Posterior cingulate gyrus (tissue), 11 donors: ENCODE measurements at regions not wholly inside any gene's neighbourhood (a gene's known extent, or its start where the extent isn't known, plus 50 kb on each side); places are given as distances from the start of the nearest gene placed in this dataset.
"Not testable (repeated sequence)": the region's sequence is repeated elsewhere in the genome, so short reads cannot be mapped to it uniquely, and the experiment has no call there.

Experiments
- DNase-seq, 10 donors: peaks; one replicate each; pipeline versions ENCODE4 v3.0.0 to v3.0.0-alpha.2; 2020 to 2021; ENCODE audit warnings: mixed read lengths in 3 of 10
- intact Hi-C: fragments of 100-400 bp; cut with DNase I; formaldehyde crosslinking; loops from one replicate; pipeline ENCODE4 v1.15.1; 2023

DNA sequence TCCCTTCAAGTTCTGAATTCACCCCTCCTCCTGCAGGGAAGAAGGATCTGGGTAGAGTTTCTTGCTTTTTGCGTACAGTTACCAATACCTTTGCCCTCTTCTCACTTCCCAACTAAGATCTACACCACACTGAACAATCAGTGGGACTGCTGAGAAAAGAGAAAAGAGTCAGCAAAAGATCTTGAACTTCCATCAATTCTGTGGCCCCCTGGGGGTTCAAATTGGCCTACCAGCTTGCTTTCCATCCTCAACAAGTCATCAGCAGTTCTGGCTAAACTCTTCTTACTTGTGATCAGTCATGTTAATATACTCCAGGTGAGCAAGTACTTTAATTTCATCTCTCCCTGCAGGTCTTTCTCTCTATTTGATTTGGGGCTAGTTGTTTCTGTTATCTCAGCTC, 739.3 kb upstream of the LRRTM4 start:
- intact Hi-C loops: no loop called here
- DNase-seq: no peak

DNA sequence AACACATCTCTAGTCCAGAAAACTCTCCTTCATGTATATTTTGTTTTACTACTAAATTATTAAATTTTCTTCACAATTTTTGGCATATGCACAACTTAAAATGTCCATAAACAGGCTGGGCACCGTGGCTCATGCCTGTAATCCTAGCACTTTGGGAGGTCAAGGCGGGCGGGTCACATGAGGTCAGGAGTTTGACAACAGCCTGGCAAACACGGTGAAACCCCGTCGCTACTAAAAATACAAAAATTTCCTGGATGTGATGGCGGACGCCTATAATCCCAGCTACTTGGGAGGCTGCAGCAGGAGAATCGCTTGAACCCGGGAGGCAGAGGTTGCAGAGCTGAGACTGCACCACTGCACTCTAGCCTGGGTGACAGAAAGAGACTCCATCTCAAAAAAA, 739.9 kb upstream of the LRRTM4 start:
- intact Hi-C loops: not testable (repeated sequence)
- peak in 1 of 10 donors; percentile 55 for DNase-seq

DNA sequence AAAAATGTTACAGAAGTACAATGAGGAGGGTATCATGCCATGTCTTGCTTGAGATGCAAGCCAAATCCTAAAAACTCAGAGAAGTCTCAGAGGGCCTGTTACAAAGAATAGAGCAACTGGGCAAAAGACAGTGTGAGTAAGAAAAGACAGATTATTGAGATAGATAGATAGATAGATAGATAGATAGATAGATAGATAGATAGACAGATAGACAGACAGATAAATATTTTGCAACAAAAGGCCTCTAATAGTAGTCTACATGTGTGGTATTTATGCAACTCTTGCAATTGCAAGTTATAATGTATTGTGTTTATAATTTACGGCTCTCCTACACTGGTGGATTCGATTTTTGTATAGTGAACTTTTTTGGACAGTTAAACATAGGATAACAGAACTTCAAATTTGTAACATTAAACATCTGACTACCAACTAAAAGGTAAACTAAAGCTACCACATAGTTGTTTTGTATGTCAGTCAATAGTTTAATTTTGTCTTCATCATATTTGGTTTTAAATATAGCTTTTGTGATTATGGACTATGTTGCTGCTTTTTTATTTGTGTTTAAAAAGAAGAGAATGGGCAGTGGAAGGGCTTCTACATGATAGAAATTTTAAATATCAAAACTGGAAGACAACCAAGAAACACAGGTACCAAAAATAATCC, 740.7 kb upstream of the LRRTM4 start:
- intact Hi-C loops: no loop called here
- no peak for DNase-seq

DNA sequence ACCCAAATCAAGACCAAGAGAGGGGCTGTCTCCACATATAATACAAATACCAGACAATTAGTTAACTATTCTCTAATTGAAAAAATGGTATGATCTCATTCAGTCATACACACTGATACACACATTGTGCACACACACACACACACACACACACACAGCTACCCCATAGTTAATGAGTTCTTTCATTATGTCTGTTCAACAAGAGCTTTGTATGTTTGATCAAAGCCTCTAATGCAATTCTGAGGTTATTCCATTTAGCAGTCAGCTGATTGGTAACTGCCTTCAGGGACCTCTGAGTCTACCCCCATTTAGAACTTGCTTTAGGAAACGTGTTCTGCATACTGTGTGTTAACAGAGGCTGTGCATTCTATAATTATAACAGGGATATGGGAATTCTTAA, 741.4 kb upstream of the LRRTM4 start:
- intact Hi-C loops: no loop called here
- DNase-seq: peak in 5 of 10 donors; percentile 7 to 57 (median 43)

DNA sequence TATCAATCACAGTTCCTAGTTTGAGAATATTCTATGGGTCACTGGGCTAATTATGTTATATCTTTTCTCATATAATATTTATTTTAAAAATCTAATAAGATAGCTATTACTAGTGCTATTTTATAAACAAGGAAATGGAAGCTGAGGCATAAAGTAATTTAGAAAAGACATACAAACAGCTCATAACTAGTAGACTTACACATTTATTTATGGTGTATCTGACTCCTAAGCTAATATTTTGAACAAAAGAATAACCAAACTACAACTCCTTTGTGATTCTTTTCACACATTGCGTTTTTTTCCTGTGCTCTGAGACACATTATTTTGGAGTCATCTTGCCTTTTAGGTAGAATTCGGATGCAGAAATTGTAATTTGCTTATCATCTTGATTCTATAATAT, 742.0 kb upstream of the LRRTM4 start:
- no peak for DNase-seq
- intact Hi-C loops: no loop called here

DNA sequence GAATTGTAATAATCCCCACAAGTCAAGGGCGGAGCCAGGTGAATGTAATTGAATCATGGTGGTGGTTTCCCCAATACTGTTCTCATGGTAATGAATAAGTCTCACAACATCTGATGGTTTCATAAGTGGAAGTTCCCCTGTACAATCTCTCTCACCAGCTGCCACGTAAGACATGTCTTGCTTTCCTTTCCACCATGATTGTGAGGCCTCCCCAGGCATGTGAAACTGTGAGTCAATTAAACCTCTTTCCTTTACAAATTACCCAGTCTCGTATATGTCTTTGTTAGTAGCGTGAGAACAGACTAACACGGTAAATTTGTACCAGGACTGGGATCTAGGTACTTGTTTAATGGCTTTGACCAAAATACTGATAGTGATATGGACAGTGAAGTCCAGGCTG, 744.3 kb upstream of the REG3G start:
- intact Hi-C loops: no loop called here
- no peak for DNase-seq

DNA sequence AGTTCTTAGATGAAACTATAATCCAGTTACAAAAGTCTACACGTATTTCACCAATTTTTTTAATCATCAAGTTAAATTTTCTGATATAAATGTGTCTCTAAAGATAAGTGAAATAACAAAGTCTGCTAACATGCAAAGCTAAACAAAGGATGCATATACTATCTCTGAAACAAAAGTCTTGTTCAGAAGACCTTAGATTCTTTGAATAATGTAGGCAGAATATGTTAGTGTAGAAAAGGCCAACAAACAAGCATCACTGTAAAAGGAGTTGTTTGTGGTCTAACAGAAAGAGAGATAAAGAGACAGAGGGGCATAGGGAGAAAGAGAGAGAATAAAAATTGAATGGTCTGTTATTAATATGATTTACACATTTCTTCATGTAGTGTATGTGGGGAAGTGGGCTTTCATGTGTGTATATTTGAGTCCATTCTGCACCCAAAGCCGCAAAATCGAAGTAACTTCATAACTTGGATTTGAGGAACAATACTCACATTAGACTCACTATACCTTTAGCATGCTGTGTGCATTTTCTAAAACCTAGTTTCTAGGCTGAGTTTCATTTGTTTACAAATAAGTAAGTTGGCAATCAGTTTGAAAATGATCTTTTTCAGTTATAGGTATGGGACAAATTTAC, 734.8 kb upstream of the REG3G start:
- DNase-seq: no peak
- intact Hi-C loops: no loop called here

DNA sequence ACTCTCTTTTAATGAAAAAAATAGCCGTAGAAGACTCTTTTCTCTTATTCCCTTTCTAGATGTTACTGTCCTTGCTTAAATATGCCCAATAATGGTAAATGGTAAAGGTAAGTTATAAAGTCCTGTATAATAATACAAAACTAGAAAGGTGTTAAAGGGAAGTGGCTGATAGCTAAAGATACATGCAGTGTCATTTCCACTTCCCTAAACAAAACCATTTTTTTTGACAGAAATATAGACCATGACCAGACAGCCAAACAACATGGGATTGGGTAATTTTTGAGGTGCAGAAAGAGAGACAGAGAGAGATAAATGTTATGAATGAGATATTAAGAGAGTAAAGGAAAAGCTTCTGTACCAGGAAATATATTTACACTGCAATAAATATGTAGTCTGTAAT, 731.7 kb upstream of the REG3G start:
- no peak for DNase-seq
- intact Hi-C loops: no loop called here

DNA sequence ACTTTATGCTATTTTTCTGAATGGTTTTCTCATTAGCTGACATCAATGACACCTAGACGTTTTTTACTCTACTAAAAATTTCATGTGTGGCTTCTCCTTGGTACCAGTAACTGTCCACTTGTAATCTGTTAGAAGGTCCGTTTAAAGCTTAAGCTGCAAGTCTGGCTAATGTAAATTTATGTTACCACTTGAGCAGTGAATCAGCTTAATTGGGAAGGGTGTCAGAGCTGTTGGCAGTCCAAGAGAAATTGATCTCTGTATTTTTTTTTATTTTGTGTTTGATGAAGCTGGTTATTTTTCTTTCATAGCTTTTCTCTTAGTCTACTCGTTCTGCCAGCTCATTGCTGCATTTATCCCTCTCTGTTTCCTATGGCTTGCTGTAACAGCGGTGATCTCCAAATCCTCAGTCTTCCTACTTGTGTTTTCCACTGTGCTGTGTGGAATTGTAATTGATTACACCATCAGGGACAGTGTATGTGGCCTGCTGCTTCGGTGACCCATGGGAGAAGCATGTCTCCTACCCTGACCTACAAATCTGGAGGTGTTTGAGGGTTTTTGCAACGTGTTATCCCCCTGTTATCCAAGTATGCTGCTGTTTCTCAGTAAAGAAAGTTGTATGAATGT, 724.2 kb upstream of the REG3G start:
- DNase-seq: no peak
- intact Hi-C loops: no loop called here

DNA sequence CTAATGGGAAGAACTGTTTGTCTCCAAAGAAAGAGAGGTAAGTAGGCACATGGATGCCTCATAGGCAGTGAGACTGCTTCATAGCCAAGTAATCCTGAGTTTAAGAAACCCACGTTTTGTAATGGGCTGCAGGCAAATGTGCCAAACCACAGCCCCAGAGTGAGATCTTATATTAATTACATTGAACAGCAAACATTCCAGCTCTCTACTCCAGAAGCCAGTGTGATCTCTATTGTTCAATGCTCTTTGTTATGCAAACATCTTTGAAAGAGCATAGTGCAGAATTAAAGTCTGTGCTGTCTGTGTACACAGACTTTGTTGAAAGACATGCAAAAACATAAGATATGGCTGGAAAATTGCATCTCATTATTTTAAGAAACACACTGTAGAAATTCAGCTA, 720.8 kb upstream of the REG3G start:
- DNase-seq: no peak
- intact Hi-C loops: no loop called here

DNA sequence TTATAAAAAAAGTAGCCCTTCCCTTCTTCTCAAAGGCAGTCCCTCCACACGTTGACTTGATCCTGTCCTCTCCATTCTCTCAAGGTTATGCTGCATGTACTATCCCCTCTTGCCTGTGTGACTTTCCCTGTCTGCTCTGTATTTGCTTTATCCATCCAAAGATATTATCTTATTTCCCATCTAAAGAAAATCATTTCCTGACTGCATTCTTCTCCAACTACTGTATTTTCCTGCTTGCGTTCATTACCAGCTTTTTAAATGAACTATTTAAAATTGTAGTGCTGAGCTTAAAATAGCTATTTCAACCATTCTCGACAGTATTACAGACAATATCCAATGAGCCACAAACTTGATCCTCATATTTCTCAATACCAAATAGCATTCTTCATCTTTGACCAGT, 716.0 kb upstream of the REG3G start:
- DNase-seq: no peak

DNA sequence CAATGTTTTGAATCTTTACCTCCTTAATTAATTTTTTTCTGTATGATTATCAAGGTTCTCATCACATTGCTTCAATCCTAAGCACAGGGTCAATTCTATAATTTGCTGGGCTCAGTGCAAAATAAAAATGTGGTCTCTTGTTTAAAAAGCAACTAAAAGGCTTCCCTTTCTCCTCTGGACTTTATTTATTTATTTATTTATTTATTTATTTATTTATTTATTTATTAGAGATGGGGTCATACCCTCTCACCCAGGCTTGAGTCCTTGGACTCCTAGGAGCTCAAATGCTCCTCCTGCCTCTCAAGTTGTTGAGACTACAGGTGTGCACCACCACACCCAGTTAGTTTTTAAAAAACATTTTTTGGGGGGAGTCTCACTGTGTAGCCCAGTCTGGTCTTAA, 710.1 kb upstream of the REG3G start:
- intact Hi-C loops: no loop called here
- no peak for DNase-seq

More for the DNA sequence above, 716.0 kb upstream of the REG3G start:
- intact Hi-C loops: no loop called here

DNA sequence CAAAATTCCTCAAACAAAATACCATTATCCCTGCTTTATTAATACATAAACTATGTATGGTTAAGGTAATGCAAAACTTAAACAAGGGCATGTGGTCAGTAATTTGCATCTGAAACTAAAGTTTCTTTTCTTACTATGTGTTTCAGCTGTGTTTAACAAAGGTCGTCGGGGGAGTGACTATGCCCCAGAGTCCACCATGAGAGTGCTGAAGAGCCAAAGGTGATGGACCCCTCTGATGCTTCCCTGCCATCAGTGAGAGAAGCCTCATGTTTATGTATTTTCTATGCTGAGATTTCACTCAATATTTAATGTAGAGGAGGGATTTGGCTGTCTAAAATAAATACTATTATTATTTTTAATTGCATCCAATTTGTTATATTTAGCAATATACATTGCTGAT, 707.2 kb upstream of the REG3G start:
- intact Hi-C loops: no loop called here
- DNase-seq: no peak

DNA sequence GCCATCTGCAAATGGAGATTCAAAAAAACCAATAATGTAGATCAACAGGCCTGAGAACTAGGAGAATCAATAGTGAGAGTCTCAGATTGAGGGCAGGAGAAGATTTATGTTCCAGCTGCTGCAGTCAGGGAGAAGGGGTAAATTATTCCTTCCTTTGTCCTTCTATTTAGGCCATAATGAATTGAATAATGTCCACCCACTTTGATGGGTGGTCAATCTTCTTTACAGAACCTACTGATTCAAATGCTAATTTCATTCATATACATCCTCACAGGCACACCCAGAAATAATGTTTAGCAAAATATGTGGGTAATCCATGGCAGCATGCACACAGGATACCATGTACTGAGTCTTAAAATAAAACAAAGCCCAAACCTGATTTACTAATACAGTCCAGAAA, 695.3 kb upstream of the REG3G start:
- intact Hi-C loops: no loop called here
- no peak for DNase-seq

DNA sequence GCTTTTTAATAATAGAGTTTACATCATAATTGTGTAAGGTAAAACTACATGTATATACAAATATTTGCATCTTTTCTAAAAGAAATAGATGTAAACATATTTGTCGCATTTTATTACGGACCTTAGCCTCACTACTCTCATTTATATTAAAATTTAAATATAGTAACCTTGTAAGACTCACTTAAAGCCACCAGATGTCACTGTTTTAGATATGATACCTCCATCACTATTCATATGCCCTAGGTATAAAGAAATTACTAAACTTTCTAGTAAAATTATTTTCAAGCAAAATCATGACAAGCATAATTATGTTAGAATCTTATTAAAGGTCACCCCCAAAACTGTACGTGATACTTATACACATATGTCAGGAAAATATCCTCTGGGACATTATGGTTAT, 674.3 kb upstream of the REG3G start:
- no peak for DNase-seq
- intact Hi-C loops: no loop called here

DNA sequence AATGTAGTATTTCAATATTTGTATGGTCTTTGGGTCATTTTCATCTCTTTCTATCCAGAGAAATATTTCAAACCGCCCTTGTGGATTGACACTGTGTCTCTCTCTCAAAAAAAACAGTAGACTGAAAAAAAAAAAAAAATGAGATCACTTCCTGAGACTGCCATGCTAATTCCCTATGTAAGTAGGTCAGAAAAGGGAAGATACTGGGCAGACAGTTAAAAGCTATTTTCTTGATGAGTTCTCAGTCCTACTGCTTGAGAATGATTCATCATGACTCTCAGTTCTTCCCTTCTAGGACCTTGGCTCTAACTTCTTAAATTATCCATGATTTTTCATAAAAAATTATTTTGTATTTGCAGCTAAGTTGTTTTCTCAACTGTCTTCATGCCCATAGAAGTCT, 672.3 kb upstream of the REG3G start:
- intact Hi-C loops: no loop called here
- no peak for DNase-seq

DNA sequence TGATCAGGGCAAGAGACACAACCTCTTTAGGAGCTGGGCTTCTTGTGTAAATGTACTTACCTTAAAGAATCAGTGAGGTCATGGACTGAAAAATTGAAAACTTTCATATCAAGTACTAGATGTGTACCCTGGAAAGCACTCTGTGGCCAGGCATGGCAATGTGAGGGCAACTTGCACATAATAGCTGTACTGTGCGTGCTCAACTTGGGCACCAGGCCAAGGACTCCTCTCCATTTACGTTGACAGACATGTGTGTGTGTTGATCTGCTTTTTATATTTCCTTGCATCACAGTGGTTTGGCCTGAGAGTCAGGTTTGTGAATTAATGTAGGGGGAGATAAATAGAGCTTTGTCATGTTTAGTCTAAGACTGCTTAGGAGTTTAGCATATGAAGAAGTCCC, 669.5 kb upstream of the REG3G start:
- DNase-seq: peak in 1 of 10 donors; percentile 11
- intact Hi-C loops: no loop called here

DNA sequence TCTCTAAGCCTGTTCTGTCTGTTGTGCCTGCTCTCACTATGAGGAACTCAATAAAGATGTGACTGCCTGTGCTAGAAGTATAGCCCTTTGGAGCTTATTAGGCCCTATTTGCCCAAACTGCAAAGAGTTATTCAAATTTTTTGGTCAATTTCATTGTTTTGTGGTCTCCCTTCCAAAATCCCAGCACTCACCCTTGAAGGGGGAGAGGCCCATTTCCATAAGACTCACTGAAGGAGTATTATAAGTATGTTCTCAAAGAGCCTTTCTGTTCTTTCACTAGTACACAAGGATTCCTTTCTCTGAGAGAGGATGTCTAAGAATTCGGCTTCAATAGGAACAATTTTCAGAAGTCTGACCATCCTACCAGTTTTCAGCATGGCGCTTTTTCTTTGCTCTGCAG, 641.9 kb upstream of the REG3G start:
- no peak for DNase-seq
- intact Hi-C loops: no loop called here

DNA sequence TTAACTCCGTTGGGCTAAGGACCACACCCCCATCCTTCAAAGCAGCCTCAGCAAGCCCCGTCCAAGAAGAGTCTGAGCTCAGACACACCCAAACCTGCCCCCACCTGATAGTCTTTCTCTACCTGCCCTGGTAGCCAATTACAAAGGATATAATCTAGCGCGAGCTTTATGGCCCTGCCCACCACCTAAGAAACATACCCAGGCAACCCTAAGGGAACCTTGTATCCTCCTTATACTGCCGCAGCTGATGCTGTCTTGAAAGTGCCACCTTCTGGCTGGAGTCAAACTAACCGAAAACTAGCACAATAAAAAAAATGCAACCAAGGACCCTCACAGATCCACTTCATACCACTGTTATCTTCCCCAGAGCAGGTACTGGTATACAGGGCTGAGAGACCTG, 628.3 kb upstream of the REG3G start:
- intact Hi-C loops: no loop called here
- no peak for DNase-seq

DNA sequence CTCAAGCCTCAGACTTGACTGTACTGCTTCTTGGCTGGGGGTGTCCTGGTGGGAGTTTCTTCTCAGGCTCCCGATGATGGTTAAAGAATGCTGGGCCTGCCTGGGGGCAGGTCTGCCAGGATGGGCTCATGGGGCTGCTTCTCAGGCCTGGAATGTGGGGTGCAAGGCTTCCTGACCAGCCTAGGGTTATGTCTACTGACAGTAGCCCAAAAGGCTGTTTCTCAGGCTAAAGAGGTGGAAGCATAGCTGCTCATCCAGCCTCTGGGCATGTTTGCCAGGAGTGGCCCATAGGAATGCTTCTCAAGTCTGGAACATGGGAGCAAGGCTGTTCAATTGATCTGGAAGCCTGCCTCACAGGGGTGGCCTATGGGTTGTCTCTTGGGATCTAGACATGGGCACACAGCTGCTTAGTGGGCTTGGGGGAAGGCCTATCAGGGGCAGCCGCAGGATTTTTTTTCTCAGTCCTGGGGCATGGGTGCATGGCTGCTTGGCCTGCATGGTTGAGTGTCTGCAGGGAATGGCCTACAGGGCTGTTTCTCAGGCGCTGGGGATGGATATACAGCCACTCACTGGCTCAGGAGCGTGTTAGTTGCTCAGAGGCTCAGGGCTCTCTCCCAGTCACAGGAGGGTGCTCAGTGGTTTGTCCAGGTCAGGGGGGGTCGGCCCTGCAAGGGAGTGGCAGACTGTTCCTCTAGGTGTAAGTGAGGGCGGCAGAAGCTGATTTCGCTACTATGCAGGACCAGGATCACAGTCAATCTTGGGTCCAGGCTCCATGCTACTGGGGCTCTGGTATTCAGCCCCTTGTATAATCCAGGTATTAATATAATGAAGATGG, 617.3 kb upstream of the REG3G start:
- intact Hi-C loops: no loop called here
- DNase-seq: peak in 3 of 10 donors; percentile 16 to 57 (median 45)

DNA sequence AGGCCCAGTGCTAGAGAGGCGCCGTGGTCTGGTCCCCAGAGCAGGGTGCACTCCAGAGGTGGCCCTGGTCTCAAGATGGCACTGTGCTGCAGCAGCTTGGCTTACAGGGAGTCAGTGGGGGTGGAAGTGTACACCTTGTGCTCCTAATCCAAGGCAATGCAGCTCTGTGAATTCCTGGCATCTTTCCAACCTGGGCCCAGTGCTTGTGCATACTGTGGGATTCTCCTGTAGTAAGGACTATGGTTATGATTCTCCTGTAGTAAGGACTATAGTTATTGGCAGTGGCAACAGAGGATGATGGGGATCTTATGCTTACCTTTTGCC, 616.7 kb upstream of the REG3G start:
- intact Hi-C loops: no loop called here
- peak in 3 of 10 donors; percentile 29 to 59 (median 50) for DNase-seq

DNA sequence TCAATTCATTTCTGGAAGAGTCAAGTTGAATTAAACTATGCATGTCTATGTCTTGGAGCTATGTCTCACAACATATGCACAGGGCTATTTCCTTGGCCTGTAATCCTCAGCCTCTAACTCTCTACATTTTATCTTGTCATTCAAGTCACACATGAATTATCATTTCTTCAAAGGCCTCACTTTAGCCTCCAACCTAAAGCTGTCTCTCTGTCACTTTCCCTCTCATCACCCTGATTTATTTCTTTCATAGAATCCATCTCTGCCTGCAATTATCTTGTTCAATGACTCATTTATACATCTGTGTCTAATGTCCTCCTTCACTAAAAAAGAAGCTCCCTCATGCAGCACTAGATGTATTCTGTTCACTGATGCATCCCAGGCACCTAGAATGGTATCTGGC, 614.2 kb upstream of the REG3G start:
- intact Hi-C loops: no loop called here
- DNase-seq: no peak
